ENCODE measurements at regions not wholly inside any gene's neighbourhood (a gene's known extent, or its start where the extent isn't known, plus 50 kb on each side); places are given as distances from the start of the nearest gene placed in this dataset.

- no peak for DNase-seq (ENCODE audit: low spot score)
- in situ Hi-C loops (cut with MboI; ENCODE audit: low pct_unique_long_range_greater_than_20kb, low sequenced_read_pairs, unreplicated experiment): no loop called here
- TF ChIP-seq CTCF (IDR thresholded peaks at IDR 0.05; ENCODE audit: extremely low read depth, insufficient read depth, missing control alignments): no peak
These were observed 297.7 kb upstream of the WWC1 start for GRCh38 chr5:167993771-167994170.

GRCh38 chr5:167995844-167996425 is 295.5 kb upstream of the WWC1 start:
- TF ChIP-seq CTCF (IDR thresholded peaks at IDR 0.05; ENCODE audit: extremely low read depth, insufficient read depth, missing control alignments): no peak
- in situ Hi-C loops (cut with MboI; ENCODE audit: low pct_unique_long_range_greater_than_20kb, low sequenced_read_pairs, unreplicated experiment): no loop called here
- no peak for DNase-seq (ENCODE audit: low spot score)

- no peak for DNase-seq (ENCODE audit: low spot score)
- no peak for TF ChIP-seq CTCF (IDR thresholded peaks at IDR 0.05; ENCODE audit: extremely low read depth, insufficient read depth, missing control alignments)
- in situ Hi-C loops (cut with MboI; ENCODE audit: low pct_unique_long_range_greater_than_20kb, low sequenced_read_pairs, unreplicated experiment): no loop called here
These were observed 293.2 kb upstream of the WWC1 start for GRCh38 chr5:167998148-167998767.

- in situ Hi-C loops (cut with MboI; ENCODE audit: low pct_unique_long_range_greater_than_20kb, low sequenced_read_pairs, unreplicated experiment): no loop called here
- no peak for DNase-seq (ENCODE audit: low spot score)
- no peak for TF ChIP-seq CTCF (IDR thresholded peaks at IDR 0.05; ENCODE audit: extremely low read depth, insufficient read depth, missing control alignments)
These were observed 292.3 kb upstream of the WWC1 start for GRCh38 chr5:167999182-167999581.

- in situ Hi-C loops (cut with MboI; ENCODE audit: low pct_unique_long_range_greater_than_20kb, low sequenced_read_pairs, unreplicated experiment): no loop called here
- TF ChIP-seq CTCF (IDR thresholded peaks at IDR 0.05; ENCODE audit: extremely low read depth, insufficient read depth, missing control alignments): no peak
- no peak for DNase-seq (ENCODE audit: low spot score)
These were observed 290.1 kb upstream of the WWC1 start for GRCh38 chr5:168001318-168001717.

- no peak for TF ChIP-seq CTCF (IDR thresholded peaks at IDR 0.05; ENCODE audit: extremely low read depth, insufficient read depth, missing control alignments)
- DNase-seq (ENCODE audit: low spot score): no peak
- in situ Hi-C loops (cut with MboI; ENCODE audit: low pct_unique_long_range_greater_than_20kb, low sequenced_read_pairs, unreplicated experiment): no loop called here
These were observed 289.3 kb upstream of the WWC1 start for GRCh38 chr5:168002116-168002515.
